ENCODE measurements at regions not wholly inside any gene's neighbourhood (a gene's known extent, or its start where the extent isn't known, plus 50 kb on each side); places are given as distances from the start of the nearest gene placed in this dataset.

DNA sequence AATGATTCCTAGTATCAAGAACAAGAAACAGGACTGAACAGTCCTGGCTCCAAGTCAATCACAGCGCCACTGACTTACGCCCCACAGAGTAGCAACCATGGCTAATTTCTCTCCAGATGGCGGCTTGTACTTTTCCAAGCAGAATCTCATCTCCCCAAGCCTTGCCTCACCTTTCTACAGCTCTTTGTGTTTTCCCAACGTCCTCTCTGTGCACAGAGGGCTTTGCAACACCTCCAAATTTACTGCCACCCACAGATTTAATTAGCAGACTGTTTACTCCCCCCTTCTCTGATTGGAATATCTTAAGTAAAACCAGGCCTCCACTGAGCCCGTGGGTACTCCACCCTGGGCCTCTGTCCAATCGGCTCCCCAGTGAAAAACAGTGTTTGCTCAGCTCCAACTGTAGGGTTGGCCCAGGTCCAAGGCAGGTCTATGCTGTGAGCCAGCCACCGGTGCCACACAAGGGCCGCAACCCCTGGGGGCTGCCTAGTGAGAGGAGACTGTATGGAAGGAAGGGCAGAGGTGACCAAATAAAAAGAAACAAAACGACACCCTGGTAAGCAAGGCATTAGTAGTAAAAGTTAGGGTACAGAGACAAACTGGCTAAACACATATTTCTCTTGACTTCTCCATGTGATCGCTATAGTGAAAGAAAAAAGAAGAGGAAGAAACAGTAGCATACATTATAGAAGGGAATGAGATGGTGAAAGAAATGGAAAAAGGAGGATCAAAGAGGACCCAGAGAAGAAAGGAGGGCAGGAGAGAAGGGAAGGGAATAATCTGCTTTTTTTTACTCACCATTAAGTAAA, 128.4 kb upstream of the SOD1 start:
- Histone ChIP-seq H3K4me1 (no peaks in the 10 kb centered on the region), H3K9me3 (no peaks in the 10 kb centered on the region), H3K27me3 (no peaks in the 10 kb centered on the region), H3K36me3 (no peaks in the 10 kb centered on the region), H3K4me3 (no peak overlapping the region), H3K27ac (no peak overlapping the region)
- no peak for DNase-seq (ENCODE audit: low spot score)
- TF ChIP-seq, protein P1, sequence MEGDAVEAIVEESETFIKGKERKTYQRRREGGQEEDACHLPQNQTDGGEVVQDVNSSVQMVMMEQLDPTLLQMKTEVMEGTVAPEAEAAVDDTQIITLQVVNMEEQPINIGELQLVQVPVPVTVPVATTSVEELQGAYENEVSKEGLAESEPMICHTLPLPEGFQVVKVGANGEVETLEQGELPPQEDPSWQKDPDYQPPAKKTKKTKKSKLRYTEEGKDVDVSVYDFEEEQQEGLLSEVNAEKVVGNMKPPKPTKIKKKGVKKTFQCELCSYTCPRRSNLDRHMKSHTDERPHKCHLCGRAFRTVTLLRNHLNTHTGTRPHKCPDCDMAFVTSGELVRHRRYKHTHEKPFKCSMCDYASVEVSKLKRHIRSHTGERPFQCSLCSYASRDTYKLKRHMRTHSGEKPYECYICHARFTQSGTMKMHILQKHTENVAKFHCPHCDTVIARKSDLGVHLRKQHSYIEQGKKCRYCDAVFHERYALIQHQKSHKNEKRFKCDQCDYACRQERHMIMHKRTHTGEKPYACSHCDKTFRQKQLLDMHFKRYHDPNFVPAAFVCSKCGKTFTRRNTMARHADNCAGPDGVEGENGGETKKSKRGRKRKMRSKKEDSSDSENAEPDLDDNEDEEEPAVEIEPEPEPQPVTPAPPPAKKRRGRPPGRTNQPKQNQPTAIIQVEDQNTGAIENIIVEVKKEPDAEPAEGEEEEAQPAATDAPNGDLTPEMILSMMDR (IDR thresholded peaks at IDR 0.05) = no peak

DNA sequence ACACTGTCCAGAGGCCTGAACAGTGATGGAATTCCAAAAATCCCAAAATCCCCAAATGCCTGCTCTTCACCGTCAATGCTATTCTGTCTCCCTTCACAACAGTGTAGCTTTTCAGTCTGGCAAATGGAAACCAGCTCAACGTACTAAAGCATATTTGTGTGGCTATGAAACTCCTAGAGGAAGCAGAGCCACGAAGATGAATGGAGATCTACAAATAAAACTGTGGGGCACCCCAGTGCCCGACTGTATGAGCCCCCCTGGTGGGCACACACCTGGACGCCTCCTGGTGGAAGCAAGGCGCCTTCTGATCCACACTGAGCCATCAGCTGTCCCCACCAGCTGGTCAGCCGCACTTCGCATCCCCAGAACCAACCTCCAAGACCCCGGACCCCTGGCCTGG, 129.1 kb upstream of the SOD1 start:
- H3K27ac ChIP-seq = no peak overlapping the region
- H3K36me3 ChIP-seq = no peaks in the 10 kb centered on the region
- no peaks in the 10 kb centered on the region for H3K4me1 ChIP-seq
- H3K9me3 ChIP-seq = no peaks in the 10 kb centered on the region
- H3K27me3 ChIP-seq = no peaks in the 10 kb centered on the region
- no peak for DNase-seq (ENCODE audit: low spot score)
- TF ChIP-seq, protein P1 (IDR thresholded peaks at IDR 0.05) = no peak
- no peak overlapping the region for H3K4me3 ChIP-seq

DNA sequence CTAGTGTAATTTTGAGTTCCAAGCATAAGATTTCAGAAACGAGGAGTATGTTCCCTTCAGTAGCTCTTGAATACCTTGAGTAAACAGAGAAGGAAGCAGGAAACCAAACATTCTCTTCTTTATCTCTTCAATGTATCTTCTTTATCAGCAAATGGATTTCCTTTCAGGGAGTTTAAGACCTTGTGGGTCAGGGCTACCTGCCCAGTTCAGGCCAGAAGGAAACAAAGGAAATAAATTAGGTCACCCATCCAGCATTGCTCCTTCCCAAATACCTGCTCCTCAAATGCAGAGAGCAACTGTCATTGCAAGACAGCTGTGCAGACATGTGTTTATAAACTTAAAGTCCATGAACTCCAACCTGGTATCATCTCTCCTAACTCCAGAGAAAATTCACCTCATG, 130.1 kb upstream of the SOD1 start:
- TF ChIP-seq, protein P1 (IDR thresholded peaks at IDR 0.05) = no peak
- no peaks in the 10 kb centered on the region for H3K4me1 ChIP-seq
- H3K27me3 ChIP-seq = no peaks in the 10 kb centered on the region
- H3K9me3 ChIP-seq = no peaks in the 10 kb centered on the region
- no peak overlapping the region for H3K27ac ChIP-seq
- no peaks in the 10 kb centered on the region for H3K36me3 ChIP-seq
- no peak overlapping the region for H3K4me3 ChIP-seq
- DNase-seq (ENCODE audit: low spot score) = no peak

DNA sequence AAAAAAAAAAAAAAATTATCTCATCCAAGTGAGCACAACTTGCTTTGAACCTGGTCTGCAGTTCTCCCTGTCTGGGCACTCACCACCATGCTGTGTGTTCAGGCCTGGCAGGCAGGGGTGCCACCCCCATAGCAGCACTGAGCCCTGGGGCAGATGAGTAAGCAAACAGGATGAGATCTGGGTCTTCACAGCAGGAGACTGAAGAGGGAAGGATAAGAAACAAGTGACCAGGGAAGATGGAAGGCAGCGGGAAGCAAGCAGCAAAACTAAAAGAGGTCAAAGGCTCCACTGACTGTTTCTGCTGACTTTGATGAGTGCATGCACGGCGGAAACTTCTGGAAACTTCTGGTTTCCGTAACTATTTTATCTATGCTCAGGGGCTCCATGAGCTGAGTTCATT, 133.5 kb upstream of the SOD1 start:
- no peaks in the 10 kb centered on the region for H3K9me3 ChIP-seq
- no peaks in the 10 kb centered on the region for H3K4me1 ChIP-seq
- TF ChIP-seq, protein P1 (IDR thresholded peaks at IDR 0.05) = no peak
- H3K36me3 ChIP-seq = no peaks in the 10 kb centered on the region
- H3K4me3 ChIP-seq = no peak overlapping the region
- no peak overlapping the region for H3K27ac ChIP-seq
- no peaks in the 10 kb centered on the region for H3K27me3 ChIP-seq
- DNase-seq (ENCODE audit: low spot score) = no peak

DNA sequence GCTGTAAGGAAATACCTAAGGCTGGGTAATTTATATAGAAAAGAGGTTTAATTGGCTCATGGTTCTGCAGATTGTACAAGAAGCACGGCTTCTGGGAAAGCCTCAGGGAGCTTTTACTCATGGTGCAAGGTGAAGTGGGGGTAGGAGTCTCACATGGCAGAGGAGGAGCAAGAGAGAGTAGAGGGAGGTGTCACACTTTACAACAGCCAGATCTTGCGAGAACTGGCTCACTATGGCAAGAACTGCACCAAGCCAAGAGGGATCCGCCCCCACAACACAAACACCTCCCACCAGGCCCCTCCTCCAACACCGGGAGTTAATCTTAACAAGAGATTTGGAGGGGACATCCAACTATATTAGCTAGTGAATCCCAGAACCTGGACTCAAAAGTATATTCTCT, 135.4 kb upstream of the SOD1 start:
- no peaks in the 10 kb centered on the region for H3K4me1 ChIP-seq
- no peak for DNase-seq (ENCODE audit: low spot score)
- TF ChIP-seq, protein P1 (IDR thresholded peaks at IDR 0.05) = no peak
- H3K36me3 ChIP-seq = no peaks in the 10 kb centered on the region
- no peak overlapping the region for H3K27ac ChIP-seq
- no peak overlapping the region for H3K4me3 ChIP-seq
- no peaks in the 10 kb centered on the region for H3K27me3 ChIP-seq
- no peaks in the 10 kb centered on the region for H3K9me3 ChIP-seq

DNA sequence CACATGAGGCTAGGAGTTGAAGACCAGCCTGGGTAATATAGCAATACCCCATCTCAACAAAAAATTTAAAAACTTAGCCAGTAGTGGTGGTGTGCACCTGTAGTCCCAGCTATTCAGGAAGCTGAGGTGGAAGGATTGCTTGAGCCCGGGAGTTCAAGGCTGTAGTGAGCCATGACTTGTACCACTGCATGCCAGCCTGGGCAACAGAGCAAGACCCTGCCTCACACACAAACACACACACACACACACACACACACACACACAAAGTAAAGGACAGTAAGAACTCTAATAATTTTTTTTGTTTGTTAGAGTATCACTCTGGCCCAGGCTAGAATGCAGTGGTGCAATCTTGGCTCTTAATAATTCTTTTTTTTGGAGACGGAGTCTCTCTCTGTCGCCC, 138.0 kb upstream of the SOD1 start:
- H3K36me3 ChIP-seq = no peaks in the 10 kb centered on the region
- H3K4me1 ChIP-seq = no peaks in the 10 kb centered on the region
- TF ChIP-seq, protein P1 (IDR thresholded peaks at IDR 0.05) = no peak
- DNase-seq (ENCODE audit: low spot score) = no peak
- H3K4me3 ChIP-seq = no peak overlapping the region
- H3K27me3 ChIP-seq = no peaks in the 10 kb centered on the region
- no peaks in the 10 kb centered on the region for H3K9me3 ChIP-seq
- H3K27ac ChIP-seq = no peak overlapping the region

All from right atrium auricular region (tissue), 2 donors.